Stimulated activated naive CD4-positive, alpha-beta T cell treated with Interleukin-2 at 50 U/mL for 16 hours (primary cell): ENCODE measurements at regions not wholly inside any gene's neighbourhood (a gene's known extent, or its start where the extent isn't known, plus 50 kb on each side); places are given as distances from the start of the nearest gene placed in this dataset.

Experiments
- DNase-seq: peaks from one replicate; lab custom pipeline; 2025; lab: John Stamatoyannopoulos, UW

- no peak for DNase-seq
Measured at GRCh38 chr6:141313986-141314385, 818.7 kb upstream of the GJE1 start.

GRCh38 chr6:141309295-141309694, 823.4 kb upstream of the GJE1 start:
- DNase-seq, result peak; percentile 7

GRCh38 chr6:141307309-141307998, 825.3 kb upstream of the GJE1 start:
- peak; percentile 8 for DNase-seq

DNA sequence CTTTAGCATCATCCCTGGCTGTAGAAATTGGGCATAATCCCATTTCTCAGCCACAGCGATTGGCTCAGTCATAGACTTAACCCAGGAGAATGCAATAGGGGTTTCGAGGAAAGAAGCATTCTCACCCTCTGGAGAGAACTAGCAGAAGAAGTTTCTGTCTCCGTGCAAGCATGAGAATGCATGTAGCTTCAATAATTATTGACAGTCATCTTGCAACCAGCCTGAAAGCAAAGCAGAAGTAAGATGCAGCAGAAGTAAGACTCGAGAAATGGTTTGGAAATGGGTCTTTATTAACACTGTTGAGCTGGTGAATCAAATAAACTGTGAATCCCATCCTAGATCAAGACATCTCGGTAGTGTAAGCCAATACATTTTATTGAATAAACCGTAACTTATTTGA, 828.8 kb upstream of the GJE1 start:
- no peak for DNase-seq

- DNase-seq, result no peak
Measured at GRCh38 chr6:141301779-141302178, 830.9 kb upstream of the GJE1 start.

- DNase-seq, result no peak
Measured at GRCh38 chr6:141290941-141291721, 841.6 kb upstream of the GJE1 start.

DNA sequence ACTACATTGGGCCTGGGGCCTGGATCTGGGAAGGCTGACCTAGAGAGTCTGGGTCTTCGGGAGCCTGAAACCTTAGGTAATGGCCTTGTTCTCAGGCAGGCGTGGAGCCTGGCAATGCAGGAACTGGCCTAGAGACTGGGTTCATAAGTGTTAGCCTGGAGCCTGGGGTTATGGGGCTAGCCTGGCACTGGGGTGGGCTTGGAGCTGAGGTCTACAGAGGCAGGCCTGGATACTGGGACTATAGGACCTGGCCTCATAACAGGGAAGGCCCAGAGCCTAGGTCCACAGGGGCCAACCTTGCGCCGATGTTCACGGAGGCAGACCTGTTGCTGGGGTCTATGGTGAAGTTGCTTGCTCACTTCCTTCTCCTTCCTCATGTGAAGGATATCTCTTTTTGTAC, 843.8 kb upstream of the GJE1 start:
- no peak for DNase-seq

GRCh38 chr6:141282263-141282662, 850.5 kb upstream of the GJE1 start:
- no peak for DNase-seq

DNA sequence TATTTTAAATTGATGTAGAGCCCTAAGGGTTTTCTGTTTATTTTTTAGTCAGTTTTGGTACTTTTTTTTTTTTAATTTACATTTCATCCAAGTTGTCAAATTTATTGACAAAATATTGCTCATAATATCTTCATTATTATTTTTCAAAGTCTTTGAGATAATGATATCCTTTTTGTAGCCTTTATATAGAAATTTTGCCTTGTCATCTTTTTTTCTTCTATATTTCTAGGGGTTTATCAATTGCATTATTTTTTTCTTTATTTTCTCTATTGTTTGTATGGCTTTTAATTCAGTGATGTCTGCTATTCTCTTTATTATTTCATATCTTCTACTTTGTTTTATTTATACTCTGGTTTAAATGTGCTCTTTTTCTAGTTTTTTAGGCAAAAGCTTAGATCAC, 863.0 kb upstream of the GJE1 start:
- no peak for DNase-seq

- no peak for DNase-seq
Measured at GRCh38 chr6:141267420-141267819, 865.3 kb upstream of the GJE1 start.

DNA sequence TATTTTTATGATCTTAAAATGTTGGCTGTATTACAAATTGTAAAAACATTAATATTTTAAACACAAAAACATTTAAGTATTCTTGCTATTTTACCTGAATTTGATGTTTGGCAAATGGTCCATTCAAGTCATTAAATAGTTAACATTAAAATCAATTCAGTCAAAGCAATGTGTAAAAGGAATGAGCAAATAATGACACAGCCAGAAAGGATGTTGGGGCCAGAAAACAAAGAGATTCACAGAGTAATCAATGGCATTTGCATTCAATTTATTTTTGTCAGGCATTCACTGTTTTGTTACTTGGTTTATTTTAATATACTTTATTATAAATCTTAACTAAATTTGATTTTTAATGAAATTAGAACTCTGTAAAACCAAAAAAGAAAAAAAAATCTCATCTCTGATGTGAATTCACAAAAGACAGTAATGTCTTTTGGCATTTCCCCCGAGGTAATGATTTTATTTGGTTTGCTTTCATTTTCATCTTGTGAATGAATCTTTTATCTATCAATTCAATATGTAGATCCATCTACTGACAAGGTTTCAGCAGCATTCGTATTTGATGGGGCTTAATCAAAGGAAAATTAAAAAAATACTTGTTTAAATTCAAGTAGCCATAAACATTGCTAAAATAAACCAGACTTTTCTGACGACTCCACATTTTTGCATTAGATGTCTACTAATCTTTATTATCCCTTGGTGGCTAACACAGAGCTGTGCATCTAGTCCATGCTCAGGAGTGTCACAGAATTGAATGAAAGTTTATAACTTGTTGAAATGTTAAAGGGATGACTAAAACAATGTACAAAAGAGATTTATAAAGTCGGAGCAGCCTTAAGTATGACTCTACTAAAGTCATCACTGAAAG, 866.7 kb upstream of the GJE1 start:
- no peak for DNase-seq

DNA sequence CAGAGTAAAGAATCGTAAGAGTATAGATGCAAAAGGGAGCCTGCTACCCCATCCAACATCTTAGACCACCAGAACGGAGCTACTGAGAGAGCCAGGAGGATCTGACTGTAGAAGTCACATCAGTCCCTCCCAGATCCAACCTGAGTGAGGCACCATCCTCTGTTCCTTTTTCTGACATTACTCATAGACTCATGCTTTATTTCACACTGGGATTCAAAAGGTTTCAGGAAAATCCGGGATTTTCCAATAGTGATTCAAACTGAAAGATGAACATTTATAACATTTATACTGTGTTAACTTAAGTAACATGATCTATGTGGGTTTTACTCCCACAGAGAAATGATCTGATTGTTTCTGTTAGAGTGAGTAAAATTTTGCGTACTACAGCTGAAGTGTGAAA, 868.6 kb upstream of the GJE1 start:
- DNase-seq, result no peak

DNA sequence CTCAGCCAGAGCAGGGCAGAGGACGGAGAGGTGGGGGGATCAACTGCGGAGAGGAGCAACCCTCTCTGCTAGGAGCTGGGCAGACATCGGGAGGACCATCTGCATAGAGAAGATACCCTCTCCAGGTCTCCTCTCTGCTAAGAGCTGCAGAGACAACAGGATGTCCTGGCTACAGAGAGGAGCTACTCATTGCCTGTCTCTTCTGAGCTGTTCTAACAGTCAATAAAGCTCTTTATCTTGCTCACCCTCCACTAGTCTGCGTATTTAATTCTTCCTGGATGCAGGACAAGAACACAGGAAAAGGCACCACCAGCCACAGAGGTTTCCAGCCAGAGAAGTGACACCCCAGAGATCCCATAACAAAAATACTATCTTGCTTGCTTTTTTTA, 871.1 kb upstream of the GJE1 start:
- DNase-seq, result no peak

DNA sequence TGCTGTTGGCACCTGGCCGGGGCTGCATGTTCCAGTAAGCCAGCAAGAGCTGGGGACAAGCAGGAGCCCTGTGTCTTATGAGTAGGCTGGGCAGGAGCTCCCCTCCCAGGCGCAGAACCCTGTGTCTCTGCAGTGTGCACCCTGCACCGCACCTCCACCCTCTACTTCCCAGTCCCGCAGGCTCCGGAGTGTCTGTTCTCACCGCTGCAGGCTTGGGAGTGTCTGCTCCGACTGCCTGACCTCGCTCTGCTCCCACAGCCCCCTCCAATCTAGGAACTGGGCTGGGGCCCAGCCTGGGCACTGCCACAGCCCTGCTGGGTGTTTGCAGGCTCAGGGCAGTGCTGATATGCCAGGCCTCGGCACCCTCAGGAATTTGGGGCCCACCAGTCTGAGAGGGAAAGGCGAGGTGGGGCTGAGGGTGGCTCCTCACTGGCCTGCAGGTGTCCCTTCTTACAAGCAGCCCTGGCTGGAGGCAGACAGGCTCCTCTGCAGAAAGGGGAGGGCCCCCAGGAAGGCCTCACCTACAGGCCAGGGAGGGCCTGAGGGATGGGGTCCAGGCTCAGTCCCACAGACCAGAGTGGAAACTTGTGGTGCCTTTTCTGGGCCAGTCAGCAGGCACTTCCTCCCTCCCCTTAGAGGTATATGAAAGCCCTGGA, 871.6 kb upstream of the GJE1 start:
- DNase-seq, result no peak

DNA sequence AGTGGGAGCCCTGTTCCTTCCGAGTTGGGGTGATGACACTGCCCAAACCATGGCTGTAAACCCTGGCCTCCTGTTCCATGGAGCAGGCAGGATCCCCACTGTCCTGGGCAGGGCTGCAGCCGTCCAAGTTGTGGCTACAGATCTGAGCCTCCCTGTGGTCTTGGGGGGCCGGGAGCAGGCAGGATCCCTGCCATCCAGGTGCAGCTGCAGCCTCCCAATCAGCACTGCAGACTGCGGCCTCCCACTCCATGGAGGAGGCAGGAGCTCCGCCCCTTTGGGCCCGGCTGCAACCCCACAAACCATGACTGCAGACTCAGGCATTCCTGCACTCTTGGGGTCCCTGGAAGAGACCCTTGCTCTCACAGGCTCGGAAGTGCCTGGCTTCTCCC, 872.1 kb upstream of the GJE1 start:
- DNase-seq, result no peak

DNA sequence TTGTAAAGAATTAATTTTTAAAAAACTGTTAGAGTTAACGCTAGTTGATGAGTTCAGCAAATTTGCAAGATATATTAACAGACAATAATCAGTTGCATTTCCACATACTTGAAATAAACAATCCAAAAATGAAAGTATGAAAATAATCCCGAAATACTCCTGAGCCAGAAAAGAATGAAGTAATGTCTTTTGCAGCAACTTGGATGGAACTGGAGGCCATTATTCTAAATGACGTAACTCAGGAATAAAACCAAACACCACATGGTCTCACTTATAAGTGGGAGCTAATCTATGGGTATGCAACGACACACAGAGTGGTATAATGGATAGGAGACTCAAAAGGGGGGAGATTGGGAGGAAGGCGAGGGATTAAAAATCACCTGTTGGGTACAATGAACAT, 872.9 kb upstream of the GJE1 start:
- DNase-seq, result no peak

- DNase-seq, result no peak
Measured at GRCh38 chr6:141259091-141259490, 873.6 kb upstream of the GJE1 start.

DNA sequence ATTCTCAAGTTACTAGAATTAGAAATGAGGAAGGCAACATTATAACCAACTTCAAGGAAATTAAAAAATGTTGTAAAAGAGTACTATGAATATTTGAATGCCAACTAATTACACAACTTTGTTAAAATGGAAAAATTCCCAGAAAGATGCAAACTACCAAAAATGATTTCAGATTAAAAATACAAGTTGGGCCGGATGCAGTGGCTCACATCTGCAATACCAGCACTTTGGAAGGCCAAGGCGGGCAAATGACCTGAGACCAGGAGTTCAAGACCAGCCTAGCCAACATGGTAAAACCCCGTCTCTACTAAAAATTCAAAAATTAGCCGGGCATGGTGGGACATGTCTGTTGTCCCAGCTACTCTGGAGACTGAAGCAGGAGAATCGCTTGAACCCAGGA, 874.2 kb upstream of the GJE1 start:
- DNase-seq, result no peak

DNA sequence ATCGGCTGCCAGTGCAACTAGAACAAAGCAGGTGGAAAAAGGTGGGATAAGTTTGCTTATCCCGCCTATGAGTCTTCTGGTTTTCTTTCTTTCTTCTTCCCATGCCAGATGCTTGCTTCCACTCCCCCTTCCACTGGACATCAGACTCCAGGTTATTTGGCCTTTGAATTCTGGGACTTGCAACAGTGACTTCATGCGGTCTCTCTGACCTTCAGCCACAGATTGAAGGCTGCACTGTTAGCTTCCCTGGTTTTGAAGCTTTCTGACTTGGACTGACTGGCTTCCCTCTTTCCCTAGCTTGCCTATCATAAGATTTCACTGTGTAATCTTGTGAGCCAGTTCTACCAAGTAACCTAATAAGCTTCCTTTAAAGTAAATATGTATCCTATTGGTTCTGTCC, 878.4 kb upstream of the GJE1 start:
- no peak for DNase-seq

- DNase-seq, result no peak
Measured at GRCh38 chr6:141252828-141253608, 879.7 kb upstream of the GJE1 start.

DNA sequence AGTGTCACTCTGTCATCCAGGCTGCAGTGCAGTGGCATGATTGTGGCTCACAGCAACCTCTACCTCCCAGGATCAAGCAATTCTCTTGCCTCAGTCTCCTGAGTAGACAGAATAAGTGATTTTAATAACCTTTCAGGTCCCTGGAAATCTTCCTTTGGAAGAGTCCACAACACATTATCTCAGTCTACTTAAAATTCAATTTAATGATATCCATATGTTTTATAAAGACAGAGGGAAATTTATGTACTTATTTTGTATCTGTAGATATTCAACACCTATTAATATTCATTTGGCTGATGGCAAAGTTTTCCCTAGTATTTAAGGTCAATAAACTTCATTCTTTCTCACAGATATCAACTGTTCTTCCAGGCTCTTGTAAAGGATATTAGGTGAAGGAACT, 881.4 kb upstream of the GJE1 start:
- DNase-seq, result no peak
